ENCODE measurements at regions not wholly inside any gene's neighbourhood (a gene's known extent, or its start where the extent isn't known, plus 50 kb on each side); places are given as distances from the start of the nearest gene placed in this dataset.

GRCh38 chr10:43752682-43753081, 104.0 kb upstream of the ZNF32 start:
- no peak for DNase-seq (ENCODE audit: low read depth, low spot score)
- no peak overlapping the region for H3K27ac ChIP-seq (ENCODE audit: low read depth, low read length)
- CTCF ChIA-PET, result no interaction called here
- no peak overlapping the region for H3K4me3 ChIP-seq (ENCODE audit: low read depth, low read length)
- no peaks in the 10 kb centered on the region for H3K27me3 ChIP-seq (ENCODE audit: control insufficient read depth, insufficient read depth, low read length)
- POLR2A ChIA-PET, result no interaction called here
- H3K9me3 ChIP-seq (ENCODE audit: control insufficient read depth, insufficient read depth, low read length), result no peaks in the 10 kb centered on the region; the same call in 1 of the 2 replicates
- no peak for TF ChIP-seq CTCF (IDR thresholded peaks at IDR 0.05; ENCODE audit: low read depth, low read length)

GRCh38 chr10:43751646-43752045, 103.0 kb upstream of the ZNF32 start:
- CTCF ChIA-PET, result no interaction called here

GRCh38 chr10:43749940-43750552, 101.4 kb upstream of the ZNF32 start:
- ChIA-PET POLR2A (no interaction called here), CTCF (no interaction called here)
- H3K27me3 ChIP-seq (ENCODE audit: control insufficient read depth, insufficient read depth, low read length), result no peaks in the 10 kb centered on the region
- H3K4me3 ChIP-seq (ENCODE audit: low read depth, low read length), result no peak overlapping the region
- DNase-seq (ENCODE audit: low read depth, low spot score), result no peak
- H3K9me3 ChIP-seq (ENCODE audit: control insufficient read depth, insufficient read depth, low read length), result no peaks in the 10 kb centered on the region; the same call in 1 of the 2 replicates
- no peak for TF ChIP-seq CTCF (IDR thresholded peaks at IDR 0.05; ENCODE audit: low read depth, low read length)
- H3K27ac ChIP-seq (ENCODE audit: low read depth, low read length), result no peak overlapping the region

More at GRCh38 chr10:43751646-43752045, 103.0 kb upstream of the ZNF32 start:
- TF ChIP-seq CTCF (IDR thresholded peaks at IDR 0.05; ENCODE audit: low read depth, low read length), result no peak
- H3K27me3 ChIP-seq (ENCODE audit: control insufficient read depth, insufficient read depth, low read length), result no peaks in the 10 kb centered on the region
- POLR2A ChIA-PET, result no interaction called here
- DNase-seq (ENCODE audit: low read depth, low spot score), result no peak
- H3K27ac ChIP-seq (ENCODE audit: low read depth, low read length), result no peak overlapping the region
- no peak overlapping the region for H3K4me3 ChIP-seq (ENCODE audit: low read depth, low read length)
- no peaks in the 10 kb centered on the region; the same call in 1 of the 2 replicates for H3K9me3 ChIP-seq (ENCODE audit: control insufficient read depth, insufficient read depth, low read length)

GRCh38 chr10:43749145-43749576, 100.5 kb upstream of the ZNF32 start:
- TF ChIP-seq CTCF (IDR thresholded peaks at IDR 0.05; ENCODE audit: low read depth, low read length), result no peak

GRCh38 chr10:43748560-43748959, 99.9 kb upstream of the ZNF32 start:
- H3K4me3 ChIP-seq (ENCODE audit: low read depth, low read length), result no peak overlapping the region
- H3K27me3 ChIP-seq (ENCODE audit: control insufficient read depth, insufficient read depth, low read length), result no peaks in the 10 kb centered on the region
- POLR2A ChIA-PET, result no interaction called here
- H3K9me3 ChIP-seq (ENCODE audit: control insufficient read depth, insufficient read depth, low read length), result no peaks in the 10 kb centered on the region; the same call in 1 of the 2 replicates
- CTCF ChIA-PET, result no interaction called here
- no peak for DNase-seq (ENCODE audit: low read depth, low spot score)
- TF ChIP-seq CTCF (IDR thresholded peaks at IDR 0.05; ENCODE audit: low read depth, low read length), result no peak
- H3K27ac ChIP-seq (ENCODE audit: low read depth, low read length), result no peak overlapping the region

More at GRCh38 chr10:43749145-43749576, 100.5 kb upstream of the ZNF32 start:
- Histone ChIP-seq H3K27me3 (ENCODE audit: control insufficient read depth, insufficient read depth, low read length) (no peaks in the 10 kb centered on the region), H3K9me3 (ENCODE audit: control insufficient read depth, insufficient read depth, low read length) (no peaks in the 10 kb centered on the region; the same call in 1 of the 2 replicates), H3K27ac (ENCODE audit: low read depth, low read length) (no peak overlapping the region), H3K4me3 (ENCODE audit: low read depth, low read length) (no peak overlapping the region)
- POLR2A ChIA-PET, result no interaction called here
- CTCF ChIA-PET, result no interaction called here
- no peak for DNase-seq (ENCODE audit: low read depth, low spot score)
